NOMO-1 treated with dmso at 0.1 percent for 144 hours (cell line): ENCODE measurements at regions not wholly inside any gene's neighbourhood (a gene's known extent, or its start where the extent isn't known, plus 50 kb on each side); places are given as distances from the start of the nearest gene placed in this dataset.
"Not testable (repeated sequence)": the region's sequence is repeated elsewhere in the genome, so short reads cannot be mapped to it uniquely, and the experiment has no call there.

Source experiments
- DNase-seq: peaks from one replicate; lab custom pipeline; 2025; ENCODE audit not compliant: unreplicated experiment; lab: John Stamatoyannopoulos, UW

- DNase-seq: not testable (repeated sequence)
Observed at GRCh38 chr15:20309966-20310365, 231.6 kb downstream of the GOLGA6L6 start.

GRCh38 chr15:20309395-20309794 lies 232.2 kb downstream of the GOLGA6L6 start:
- not testable (repeated sequence) for DNase-seq

DNA sequence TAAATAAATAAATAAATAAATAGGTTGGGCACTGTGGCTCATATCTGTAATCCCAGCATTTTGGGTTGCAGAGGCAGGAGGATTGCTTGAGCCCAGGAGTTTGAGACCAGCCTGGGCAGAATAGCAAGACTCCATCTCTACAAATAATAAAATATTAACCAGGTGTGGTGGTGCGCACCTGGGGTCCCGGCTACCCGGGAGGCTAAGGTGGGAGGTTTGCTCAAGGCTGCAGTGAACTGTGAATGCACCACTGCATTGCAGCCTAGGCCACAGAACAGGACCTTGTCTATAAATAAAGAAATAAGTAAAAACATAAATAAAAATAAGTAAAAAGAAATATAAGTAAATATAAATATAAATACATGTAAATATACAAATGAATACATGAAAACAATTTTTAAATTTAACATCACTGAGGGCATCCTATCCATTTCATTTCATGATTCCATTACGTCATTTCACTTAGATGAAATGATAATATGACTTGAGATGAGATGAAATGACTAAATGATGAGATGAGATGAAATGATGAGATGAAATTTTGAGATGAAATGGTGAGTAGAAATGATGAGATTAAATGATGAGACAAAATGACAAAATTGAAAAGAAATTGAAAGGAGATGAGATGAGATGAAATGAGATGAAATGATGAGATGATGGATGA lies 233.4 kb downstream of the GOLGA6L6 start:
- not testable (repeated sequence) for DNase-seq

DNA sequence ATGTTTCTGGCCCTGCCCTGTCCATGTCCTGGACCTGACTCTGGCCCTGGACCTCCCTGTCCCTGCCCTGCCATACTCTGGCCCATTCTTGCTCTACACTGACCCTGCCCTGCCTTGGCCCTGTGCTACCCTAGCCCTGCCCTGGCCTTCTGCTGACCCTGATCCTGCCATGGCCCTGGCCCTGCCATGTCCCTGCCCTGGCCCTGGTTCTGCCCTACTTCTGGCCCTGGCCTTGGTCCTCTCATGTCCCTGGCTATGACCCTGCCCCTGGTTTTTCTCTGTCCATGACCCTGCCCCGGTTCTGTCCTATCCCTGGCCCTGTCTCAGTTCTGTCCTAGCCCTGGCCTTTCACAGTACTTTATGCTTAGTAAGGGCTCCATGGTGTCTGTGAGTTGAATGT lies 234.5 kb downstream of the GOLGA6L6 start:
- DNase-seq: not testable (repeated sequence)

DNA sequence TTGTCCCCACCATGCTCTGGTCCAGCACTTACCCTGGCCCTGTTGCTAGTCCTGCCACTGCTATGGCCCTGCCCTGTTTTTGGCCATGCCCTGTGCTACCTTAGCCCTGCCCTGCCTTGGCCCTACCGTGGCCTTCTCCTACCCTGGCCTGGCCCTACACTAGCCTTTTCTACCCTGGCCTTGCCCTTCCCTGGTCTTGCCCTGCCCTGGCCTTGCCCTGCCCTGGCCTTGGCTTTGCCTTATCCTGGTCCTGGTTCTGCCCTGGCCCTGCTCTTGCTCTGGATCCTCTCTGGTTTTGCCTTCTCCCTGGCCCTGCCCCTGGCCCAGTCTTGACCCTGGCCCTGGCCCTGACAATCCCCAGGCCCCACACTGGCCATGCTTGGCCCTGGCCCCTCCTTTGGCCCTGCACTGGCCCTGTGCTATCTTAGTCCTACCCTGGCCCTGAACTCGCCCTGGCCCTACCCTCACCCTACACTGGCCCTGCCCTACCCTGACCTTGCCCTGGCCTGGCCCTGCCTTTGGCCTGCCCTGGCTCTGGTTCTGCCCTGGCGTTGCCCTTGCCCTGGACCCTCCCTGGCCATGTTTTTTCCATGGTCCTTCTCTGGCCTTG lies 235.0 kb downstream of the GOLGA6L6 start:
- DNase-seq: not testable (repeated sequence)

DNA sequence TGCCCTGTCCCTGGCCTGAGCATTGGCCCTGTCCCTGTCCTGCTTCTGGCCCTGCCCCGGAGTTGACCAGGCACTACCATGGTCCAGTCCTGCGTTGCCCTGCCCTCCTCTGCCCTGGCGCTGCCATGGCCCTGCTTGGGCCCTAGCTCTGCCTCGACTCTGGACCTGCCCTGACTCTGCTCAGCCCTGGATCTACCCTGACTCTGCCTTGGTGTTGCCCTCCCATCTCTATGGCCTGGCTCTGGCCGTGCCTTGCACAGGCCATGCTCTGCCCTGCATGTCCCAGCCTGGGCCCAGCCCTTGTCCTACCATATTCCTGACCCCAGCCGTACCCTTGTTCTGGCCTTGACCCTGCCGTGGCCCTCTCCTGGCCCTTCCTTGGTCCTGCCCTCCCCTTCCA lies 235.7 kb downstream of the GOLGA6L6 start:
- DNase-seq: not testable (repeated sequence)

- not testable (repeated sequence) for DNase-seq
Observed at GRCh38 chr15:20305015-20305465, 236.6 kb downstream of the GOLGA6L6 start.

DNA sequence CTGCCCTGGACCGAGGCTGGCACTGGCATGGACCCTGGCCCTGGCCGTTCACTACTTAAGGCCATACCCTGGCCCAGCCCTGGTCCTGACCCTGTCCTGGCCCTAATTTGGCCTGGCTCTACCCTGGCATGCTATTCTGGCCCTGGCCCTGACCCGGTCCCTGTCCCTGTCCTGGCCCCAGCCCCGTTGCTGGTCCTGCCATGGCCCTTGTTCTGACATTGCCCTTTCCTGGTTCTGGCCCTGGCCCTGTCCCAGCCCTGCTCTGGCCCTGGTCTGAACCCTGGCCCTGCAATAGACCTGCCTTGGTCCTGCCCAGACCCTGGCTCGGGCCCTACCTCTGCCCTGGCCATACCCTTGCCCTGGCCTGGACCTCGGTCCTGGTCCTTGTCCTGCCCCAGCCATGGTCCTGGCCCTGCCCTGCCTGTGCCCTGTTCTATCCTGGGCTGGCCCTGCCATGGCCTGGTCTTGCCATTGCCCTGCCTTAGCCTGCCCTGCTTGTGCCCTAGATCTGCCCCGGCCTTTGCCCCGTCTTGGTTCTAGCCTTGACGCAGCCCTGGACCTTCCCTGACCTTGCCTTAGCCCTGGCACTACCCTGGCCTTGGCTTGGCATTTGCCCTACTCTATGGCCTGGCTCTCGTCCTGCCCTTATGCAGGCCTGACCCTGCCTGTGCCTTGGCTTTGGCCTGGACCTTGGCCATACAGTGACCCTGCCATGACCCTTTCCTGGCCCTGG lies 237.2 kb downstream of the GOLGA6L6 start:
- DNase-seq: not testable (repeated sequence)

- DNase-seq: not testable (repeated sequence)
Observed at GRCh38 chr15:20303248-20304171, 238.1 kb downstream of the GOLGA6L6 start.

DNA sequence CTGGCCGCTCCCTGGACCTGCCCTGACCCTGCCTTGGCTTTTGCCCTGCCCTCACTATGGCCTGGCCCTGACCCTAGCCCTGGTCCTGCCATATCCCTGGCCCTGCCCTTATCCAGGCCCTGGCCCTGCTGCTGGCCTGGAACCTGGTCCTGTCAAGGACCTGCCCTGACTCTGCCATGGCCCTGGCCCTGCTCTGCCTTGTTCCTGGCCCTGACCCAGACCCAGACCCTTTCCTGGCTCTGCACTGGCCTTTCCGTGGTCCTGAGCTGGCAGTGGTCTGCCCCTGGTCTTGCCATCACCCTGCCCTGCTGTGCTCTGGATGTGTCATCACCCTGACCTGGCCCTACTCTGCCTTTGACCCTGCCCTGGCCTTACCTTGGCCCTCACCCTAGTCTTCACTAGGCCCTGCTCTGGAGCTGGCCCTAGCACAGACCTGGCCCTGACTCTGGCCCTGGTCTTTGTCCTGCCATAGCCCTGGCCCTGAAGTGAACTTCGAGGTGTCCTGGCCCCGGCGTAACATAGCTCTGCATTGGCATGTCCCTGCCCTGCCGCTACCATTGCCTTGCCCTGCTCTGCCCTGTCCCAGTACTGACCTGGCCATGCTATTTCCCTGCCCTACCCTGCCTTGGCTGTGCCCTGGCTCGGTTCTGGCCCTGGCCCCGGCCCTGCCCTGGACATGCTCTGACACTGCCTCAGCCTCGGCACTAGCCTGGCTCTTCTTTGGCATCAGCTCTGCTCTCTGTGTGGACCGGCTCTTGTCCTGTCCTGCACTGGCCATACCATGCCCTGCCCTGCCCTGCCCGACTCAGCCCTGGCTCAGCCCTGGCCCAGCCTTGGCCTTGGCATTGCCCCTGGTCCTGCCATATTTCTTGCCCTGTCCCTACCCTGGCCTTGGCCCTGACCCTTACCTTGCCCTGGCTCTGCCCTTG lies 239.2 kb downstream of the GOLGA6L6 start:
- DNase-seq: not testable (repeated sequence)

DNA sequence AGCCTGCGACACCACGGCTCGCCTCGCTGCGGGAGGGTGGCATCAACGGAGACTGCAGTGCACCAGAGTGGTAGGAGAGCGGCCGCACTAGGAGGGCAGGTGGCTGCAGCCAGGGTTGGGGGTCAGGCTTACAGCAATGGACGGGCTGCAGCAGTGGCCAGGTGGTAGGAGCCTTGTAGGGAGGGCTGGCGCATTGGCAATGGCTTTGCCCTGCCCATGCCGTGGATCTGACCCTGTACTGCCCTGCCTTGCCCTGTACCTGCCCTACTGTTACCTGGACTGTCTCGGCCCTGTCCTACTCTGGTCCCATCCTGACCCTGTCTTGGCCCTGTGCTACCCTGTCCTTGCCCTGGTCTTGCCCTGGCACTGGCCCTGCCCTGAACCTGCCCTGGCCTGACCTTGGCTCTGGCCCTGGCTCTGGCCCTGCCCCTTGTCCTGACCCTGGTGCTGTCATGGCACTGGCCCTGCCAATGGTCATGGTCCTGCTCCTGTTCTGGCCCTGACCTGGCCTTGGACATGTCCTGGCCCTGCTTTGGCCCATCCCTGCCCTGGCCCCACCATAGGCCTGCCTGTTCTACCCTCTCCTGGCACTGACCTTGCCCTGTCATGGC lies 240.0 kb downstream of the GOLGA6L6 start:
- not testable (repeated sequence) for DNase-seq

DNA sequence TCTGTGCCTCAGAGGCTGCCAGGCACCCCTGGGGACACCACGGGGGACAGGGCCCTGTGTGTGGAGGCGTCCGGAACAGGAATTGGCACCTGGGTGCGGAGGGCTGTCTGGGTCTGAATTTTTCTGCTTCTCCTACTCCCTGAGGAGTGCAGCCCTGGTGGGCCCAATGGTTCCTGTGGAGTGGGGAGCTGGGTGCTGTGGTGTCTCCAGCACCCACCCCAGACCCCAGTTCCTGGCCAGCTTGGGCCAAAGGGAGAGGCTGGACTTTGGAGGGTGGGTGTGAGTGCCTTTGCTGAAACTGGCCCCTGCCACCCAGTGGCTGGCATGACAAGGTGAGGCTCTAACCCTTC lies 240.6 kb downstream of the GOLGA6L6 start:
- DNase-seq: not testable (repeated sequence)

GRCh38 chr15:20300351-20301040 lies 241.1 kb downstream of the GOLGA6L6 start:
- not testable (repeated sequence) for DNase-seq

- DNase-seq: not testable (repeated sequence)
Observed at GRCh38 chr15:20297603-20298123, 243.9 kb downstream of the GOLGA6L6 start.

DNA sequence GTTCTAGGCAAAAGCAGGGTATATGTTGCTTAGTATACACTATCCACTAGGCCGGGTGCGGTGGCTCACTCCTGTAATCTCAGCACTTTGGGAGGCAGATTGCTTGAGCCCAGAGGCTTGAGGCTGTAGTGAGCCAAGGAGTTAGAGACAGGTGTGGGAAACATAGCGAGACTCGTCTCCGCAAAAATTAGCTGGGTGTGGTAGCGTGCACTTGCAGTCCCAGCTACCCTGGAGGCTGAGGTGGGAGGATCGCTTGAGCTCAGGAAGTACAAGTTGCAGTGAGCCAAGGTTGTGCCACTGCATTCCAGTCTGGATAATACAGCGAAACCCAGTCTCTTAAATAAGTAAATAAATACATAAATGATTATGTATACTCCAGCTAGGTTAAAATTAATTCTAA lies 245.3 kb downstream of the GOLGA6L6 start:
- DNase-seq: not testable (repeated sequence)

- no peak for DNase-seq
Observed at GRCh38 chr15:20295238-20295811, 246.3 kb downstream of the GOLGA6L6 start.

DNA sequence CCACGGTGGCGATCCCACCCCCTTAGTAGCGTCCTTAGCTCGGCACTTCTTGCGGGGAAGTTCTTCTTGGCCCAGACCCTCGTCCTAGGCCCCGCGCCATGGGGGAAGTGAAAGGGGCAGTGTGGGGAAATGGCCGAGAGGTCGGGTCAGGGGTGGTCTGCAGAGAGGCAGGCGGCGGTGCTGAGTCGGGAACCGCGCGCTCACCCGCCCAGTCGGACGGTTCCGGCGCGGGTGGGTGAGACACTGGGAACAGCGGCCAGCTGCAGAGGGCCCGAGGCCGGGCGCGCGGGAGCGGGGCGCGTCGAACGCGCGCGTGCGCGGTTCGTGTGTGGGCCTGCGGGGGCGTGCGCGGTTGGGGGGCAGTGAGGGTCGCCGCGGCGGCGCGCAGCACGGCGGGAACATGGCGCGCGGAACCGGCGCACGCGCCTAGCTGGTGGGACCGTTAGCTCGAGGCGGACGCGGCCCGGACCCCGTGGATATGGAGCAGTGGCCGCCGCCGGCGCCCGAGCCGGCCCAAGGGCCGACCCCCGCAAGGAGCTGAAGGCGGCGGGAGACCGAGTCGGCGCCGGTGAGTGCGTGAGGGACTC lies 246.9 kb downstream of the GOLGA6L6 start:
- DNase-seq: no peak
